SIG-M5 treated with dmso at 0.1 percent for 504 hours (cell line): ENCODE measurements at regions not wholly inside any gene's neighbourhood (a gene's known extent, or its start where the extent isn't known, plus 50 kb on each side); places are given as distances from the start of the nearest gene placed in this dataset.
"Not testable (repeated sequence)": the region's sequence is repeated elsewhere in the genome, so short reads cannot be mapped to it uniquely, and the experiment has no call there.

ENCODE experiments used
- DNase-seq: peaks from one replicate; lab custom pipeline; 2025; ENCODE audit not compliant: unreplicated experiment; lab: John Stamatoyannopoulos, UW

DNA sequence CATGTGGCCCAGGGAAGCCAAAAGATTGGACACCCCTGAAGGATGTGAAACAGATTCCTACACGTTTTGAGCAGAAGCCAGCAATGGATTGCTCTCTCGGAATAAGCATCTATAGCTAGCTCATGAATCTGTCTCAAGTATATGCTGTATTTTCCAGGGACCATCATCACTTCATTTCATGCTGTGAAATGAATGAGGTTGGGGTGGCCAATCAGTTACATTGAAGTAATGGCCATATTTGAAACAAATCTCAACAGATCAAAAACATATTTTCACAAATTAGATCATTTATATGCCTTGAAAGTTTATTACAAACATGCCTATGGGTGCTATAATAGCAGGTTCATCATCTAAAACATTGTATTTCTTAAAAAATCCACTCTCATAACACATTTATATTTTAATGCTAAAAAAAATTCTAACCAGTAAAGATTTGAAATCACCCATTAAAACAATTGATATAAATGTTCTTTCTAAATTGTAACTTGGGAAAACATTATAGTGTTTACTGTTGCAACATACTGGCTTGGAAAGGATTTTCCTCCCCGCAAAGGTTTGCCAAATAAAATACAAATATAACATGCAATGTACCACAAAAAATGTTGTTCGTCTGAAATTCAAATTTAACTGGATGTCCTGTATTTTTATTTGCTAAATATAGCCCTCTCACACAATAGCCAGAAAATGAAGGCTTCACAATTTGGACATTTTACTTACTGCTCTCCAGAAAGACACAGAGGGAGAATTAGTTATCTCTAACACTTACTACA lies 743.6 kb downstream of the KCNJ2 start:
- no peak for DNase-seq

DNA sequence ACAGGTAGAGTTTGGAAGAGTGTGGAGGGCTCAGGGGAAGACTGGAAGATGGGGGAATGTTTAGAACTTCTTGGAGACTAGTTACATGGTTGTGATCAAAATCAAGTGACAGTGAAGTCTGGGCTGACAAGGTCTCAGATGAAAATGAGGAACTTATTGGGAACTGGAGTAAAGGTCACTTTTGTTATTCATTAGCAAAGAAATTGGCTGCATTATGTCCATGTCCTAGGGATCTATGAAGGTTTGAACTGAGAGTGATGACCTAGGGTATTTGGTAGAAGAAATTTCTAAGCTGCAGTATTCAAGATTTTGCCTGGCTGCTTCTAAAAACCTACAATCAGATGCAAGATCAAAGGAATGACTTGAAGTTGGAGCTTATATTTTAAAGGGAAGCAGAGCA lies 747.1 kb downstream of the KCNJ2 start:
- DNase-seq: no peak

DNA sequence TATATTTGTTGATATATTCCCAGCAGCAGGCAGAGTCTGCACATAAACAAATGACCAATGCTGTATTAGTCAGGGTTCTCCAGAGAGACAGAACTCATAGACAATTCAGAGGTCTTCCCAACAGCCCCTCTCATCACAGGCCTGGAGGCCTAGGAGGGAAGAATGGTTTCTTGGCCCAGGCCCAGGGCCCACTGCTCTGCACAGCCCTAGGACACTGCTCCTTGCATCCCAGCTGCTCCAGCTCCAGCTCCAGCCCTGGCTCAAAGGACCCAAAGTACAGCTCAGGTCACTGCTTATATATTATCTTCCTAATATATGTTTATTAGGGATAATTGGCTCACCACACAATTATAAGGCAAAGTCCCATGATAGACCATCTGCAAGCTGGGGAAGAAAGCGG lies 749.9 kb downstream of the KCNJ2 start:
- DNase-seq: no peak

DNA sequence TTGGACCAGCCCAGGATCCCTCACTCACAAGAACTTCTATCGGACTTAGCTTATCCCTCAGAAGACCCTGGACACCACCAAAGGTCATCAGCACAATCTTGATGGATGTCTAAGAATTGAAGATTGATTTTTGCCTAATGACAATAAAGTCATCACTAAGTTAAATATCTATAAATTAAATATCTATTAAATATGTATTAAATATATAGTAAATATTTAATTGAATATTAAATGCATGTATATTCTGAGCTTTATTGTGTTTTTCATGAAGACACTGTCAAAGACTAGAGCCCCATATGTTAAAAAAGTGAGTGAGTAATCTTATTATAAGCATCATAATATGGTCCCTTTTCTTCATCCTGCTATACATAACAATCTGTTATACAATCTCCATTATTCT lies 751.1 kb downstream of the KCNJ2 start:
- no peak for DNase-seq

DNA sequence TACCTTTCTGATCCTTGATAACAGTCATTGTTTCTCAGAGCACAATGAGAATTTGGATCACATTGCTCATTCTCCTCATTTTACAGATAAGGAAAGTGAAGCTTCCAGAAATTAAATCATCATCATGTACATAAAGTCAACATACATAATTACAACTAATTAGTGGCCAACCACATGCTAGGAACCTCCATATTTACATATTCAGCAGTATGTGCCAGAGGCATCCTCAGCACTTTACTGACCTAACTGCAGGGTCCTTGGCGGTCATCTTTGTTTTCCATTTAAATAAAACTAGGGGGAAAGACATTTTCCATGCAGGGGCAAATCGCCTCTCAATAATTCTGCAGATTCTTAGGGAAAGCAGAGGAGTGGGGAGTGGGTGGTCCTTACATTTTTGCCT lies 752.9 kb downstream of the KCNJ2 start:
- no peak for DNase-seq

DNA sequence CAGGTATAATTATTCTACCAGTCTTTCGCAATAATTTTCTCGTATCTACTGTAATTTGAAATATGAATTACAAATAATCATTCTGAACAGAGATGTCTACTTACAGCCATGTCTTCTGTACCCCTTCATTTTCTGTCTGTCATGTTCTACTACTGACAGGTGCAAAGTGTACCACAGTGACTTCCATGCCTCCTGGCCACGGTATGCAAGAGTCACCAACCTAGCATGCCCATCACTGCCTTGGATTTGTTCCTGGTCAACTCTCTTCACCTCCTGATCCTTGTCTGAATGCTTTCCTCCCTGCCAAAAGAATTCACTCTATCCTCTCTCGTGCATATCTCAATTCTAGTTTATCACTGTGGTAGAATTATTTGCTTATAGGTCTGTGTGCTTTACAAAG lies 755.4 kb downstream of the KCNJ2 start:
- DNase-seq: no peak

DNA sequence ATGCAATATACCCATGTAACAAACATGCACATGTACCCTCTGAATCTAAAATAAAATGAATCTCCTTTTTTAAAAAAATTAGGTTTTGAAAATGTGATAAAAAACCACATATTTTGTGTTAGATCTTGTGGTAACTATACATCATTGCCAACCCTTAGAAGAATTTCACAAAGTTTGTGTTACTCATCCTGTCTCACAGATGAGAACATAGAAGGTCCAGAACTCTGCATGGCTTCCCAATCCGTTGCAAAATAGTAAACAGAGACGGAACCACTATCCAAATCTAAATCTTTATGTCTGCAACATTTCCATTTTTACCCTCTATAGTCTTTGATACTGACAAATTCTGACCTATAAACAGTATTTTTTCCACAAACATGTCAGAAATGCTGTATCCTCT lies 759.9 kb downstream of the KCNJ2 start:
- no peak for DNase-seq

DNA sequence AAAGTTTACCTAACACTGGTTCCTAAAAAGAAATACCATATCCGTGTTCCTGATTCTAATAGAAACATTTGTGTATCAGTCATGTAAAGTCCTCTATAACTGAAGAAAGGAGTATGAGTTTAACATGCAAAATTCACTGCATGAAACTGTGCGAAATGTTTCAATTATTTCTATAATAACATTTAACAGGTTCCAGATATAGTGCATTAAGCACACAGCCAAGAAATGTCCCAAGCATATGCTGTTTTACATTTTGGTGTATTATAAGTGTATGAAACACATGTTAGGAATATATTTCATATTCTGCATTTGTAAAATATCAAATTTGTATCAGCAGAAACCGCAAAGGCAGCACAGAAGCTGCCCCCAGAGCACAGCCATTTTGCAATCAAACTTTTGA lies 764.9 kb downstream of the KCNJ2 start:
- no peak for DNase-seq

DNA sequence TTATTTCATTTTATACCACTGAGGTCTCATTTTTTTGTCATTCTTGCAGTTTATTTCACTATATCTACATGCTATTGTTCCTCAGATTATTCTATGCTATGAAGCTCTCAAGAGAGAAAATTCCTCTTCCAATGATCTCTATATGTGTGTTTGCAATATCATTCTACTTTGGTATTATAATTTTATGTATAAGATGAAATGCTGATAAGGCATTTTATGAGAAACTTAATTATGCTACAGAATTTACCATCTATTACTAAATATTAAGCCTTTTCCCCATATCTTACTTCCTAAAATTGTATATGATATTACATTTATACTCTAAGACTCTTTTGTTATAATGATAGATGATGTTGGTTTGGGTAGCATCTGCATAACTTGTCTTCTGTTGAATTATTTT lies 765.5 kb downstream of the KCNJ2 start:
- no peak for DNase-seq

DNA sequence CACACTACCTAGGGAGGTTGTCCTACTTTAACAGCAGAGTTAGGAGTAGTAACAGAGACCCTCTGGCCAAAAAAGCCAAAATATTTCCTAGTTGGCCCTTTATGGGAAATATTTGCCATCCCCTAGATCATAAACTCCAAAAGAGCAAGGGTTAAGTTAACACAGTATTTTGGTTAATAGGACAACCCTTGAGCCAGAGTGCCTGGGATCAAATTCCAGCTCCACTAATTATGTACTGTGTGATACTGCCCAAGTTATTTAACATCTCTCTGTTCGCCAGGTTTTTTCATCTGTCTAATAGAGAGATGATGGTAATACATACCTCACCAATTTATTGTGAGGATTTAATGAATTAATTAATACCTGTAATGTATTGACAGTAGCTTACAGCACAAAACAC lies 767.4 kb downstream of the KCNJ2 start:
- no peak for DNase-seq

DNA sequence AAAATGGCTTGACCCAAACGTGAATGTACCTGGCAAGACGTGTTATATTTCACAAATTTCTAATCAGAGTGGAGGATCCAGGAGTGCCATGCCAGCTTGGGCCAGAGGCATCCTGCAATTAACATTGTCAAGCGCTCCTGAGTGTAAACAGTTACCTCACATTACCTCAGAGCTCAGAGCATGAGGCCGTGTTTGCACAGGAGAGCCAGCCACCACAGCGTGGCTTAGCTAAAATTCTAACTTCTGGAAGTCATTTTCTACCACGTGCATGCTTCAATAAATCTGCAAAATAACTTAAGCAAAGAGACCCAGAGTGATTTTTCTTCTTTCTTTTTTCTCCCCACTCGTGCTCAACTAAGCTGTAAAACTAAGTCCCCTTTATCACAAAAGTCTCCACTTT lies 769.0 kb downstream of the KCNJ2 start:
- DNase-seq: no peak

DNA sequence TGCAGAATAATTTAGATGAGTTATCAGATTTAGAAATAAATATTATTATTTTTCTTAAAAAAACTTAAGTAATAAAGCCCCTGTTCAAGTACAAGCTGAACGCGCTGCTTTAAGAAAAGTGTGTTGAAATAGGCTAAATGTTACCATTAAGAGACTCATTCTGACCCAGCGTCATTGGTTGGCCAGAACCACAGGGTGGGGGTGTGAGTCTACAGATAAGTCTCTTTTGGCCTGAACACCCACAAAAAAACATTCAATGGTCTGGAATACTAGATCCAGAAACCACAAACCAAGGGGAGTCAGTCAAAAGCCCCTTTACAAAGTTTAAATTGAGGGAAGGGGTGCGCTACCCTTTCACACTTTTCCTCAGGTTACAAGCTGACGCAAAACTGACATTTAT lies 776.1 kb downstream of the KCNJ2 start:
- no peak for DNase-seq

DNA sequence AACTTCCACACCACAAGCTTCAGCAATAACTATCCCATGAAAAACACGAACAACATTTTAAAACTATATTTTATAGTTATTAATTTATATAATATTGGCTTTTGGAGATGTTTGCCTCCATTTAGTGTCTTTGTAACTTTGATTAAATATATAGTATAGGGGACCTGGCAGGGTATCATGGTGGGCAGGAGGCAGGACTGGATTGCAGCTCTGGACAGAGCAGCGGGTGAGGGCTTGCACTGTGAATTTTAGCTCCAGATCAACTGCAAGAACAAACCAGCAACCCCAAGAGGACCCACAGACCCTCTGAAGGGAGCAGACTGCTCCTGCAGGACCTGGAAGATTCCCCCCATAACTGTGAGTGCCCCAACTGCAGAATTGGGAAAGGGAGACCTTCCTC lies 777.9 kb downstream of the KCNJ2 start:
- DNase-seq: no peak

DNA sequence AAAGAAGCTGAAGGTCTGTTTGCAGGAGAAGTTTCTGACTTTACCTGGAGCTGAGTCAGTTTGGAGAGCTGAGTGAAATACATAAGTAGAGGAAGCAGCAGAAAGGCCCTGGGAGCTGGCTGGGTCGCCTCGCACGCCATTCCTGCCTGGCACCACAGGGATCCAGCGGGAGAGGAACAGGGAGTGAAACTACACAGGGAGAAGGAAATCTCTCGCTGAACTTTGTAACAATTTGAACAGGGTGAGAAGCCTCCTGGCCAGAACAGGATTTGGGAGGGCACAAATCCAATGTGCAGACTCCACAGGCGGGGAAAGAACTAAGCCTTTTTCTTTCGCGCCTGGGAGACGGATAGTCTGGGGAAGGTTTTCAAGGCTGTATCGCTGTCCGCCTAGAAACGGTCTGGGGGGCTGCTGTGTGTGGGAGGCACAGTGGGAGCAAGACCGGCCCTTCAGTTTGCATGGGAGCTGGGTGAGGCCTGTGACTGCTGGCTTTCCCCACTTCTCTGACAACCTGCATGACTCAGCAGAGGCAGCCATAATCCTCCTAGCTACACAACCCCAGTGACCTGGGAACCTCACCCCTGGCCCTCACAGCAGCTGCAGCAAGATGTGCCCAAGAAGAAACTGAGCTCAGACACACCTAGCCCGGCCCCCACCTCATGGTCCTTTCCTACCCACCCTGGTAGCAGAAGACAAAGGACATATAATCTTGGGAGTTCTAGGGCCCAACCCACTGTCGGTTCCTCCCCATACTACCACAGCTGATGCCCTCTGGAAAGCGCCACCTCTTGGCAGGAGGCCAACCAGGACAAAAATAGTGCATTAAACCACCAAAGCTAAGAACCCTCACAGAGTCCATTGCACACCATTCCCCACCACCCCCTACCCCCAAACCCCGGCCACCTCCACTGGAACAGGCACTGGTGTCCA lies 778.6 kb downstream of the KCNJ2 start:
- DNase-seq: no peak

DNA sequence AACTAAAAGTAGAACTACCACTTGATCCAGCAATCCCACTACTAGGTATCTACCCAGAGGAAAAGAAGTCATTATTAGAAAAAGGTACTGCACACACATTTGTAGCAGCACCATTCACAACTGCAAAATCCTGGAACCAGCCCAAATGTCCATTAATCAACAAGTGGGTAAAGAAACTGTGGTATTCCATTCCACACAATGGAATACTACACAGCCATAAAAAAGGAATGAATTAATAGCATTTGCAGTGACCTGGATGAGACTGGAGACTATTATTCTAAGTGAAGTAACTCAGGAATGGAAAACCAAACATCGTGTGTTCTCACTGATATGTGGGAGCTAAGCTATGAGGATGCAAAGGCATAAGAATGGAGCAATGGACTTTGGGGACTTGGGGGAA lies 783.8 kb downstream of the KCNJ2 start:
- DNase-seq: not testable (repeated sequence)

DNA sequence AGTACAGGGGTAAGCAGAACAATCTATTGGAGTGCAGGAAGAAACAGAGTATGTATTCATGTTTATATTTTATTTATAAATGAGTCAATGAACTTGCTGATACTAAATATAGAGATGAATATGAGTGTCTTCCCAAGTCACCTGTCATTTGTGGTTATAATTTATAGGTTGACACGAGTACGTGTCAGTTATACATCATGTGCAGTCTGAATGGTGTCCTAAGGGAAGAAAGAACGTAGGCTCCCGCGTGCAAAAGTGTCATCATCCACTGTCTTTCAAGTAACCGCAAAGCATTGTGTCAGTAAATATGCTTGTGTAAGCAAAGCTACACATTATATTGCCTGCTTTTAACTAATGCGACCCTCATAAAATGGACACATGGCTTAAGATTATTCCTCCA lies 786.1 kb downstream of the KCNJ2 start:
- no peak for DNase-seq

DNA sequence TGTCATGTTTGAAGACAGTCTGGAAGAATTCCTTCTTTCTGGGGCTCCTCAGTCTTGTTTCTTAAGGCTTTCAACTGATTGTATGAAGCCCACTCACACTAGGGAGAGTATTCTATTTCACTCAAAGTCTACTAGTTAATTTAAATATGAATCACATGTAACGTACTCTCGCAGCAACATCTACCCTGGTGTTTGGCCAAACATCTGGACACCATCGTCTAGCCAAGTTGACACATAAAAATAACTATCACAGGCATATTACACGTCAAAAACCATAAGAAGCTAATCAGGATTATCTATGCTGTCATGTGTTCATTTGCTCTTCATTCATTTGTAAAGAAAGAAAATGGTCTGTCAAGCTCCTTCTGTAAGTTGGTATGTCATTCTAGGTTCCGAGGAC lies 787.4 kb downstream of the KCNJ2 start:
- DNase-seq: no peak

DNA sequence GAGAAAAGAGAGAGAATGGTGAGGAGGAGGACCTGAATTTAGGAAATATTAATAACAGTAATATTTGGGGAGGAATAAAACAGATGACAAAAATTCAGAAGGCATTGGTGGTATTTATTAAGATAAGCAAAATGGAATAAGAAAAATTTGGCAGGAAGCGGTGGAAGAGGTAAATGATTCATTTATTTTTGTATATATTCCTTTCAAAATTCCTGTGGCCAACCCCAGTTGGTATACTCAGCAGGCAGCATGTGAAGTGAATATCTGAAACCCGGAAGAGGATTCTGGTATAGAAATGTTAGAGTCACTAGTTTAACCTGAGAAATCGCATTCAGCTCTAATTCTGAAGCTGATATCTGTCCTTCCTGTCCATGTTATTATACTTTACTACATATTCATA lies 792.0 kb downstream of the KCNJ2 start:
- DNase-seq: no peak

DNA sequence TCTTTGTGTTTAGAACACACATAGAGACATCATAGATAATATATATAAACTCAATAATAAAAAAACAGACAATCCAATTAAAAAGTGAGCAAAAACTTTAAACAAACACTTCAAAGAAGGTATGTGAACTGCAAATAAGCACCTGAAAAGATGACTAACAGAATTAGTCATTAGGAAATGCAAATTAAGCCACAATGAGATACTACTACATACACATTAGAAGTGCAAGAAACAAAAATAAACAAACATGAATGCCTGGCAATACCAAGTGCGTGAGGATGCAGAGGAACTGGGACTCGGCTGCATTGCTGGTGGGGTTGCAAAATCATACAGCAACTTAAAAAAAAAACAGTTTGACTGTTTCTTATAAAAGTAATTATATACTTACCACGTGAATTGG lies 799.0 kb downstream of the KCNJ2 start:
- DNase-seq: no peak

DNA sequence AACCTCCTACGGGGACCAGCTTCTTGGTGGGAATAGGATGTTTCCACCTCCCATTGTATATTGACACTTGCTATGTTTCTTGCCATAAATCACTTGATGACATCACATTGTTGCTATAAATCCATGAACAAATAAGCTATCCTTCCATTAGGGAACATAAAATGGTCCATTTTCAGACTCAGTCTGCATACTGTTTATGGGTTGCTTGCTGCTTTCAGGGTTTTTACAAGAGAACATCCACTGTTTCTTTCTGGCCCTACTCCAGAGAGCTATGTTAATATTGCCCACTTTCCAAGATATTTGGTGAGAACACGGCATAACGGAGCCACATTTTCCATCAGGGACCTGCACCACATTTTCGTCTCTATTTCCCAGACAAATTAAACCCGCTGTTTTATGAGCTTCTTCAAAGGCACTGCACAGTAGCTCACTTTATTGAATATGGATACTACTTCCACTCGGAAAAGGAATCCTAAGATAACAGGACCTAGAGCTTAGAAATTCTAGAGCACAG lies 800.2 kb downstream of the KCNJ2 start:
- DNase-seq: no peak

DNA sequence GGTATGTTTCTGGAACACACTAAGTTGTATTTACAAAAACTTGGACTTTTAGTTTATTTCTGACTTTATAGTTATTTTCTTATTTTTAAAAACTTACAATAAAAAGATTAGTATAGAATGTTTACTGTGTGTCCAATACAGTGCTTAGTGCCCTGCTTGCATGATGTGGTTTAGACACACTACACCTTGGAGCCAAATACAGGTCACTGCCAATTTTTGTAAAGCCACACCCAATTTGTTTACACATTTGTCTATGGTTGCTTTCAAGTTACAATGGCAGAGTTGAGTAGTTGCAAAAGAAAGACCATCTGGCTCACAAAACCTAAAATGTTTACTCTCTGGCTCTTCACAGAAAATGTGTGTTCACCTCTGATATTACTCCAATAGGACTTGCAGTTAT lies 807.1 kb downstream of the KCNJ2 start:
- DNase-seq: no peak

DNA sequence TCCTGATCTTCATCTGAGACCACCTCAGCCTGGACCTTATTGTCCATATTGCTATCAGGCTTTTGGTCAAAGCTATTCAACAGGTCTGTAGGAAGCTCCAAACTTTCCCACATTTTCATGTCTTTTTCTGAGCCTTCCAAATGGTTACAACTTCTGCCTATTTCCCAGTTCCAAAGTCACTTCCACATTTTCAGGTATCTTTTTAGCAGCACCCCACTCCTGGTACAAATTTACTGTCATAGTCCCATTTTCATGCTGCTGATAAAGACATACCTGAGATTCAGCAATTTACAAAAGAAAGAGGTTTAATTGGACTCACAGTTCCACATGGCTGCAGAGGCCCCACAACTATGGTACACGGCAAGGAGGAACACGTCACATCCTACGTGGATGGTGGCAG lies 815.5 kb downstream of the KCNJ2 start:
- no peak for DNase-seq
